Cerebellar nuclear complex (tissue), 1 donor: ENCODE measurements at regions not wholly inside any gene's neighbourhood (a gene's known extent, or its start where the extent isn't known, plus 50 kb on each side); places are given as distances from the start of the nearest gene placed in this dataset.
"Not testable (repeated sequence)": the region's sequence is repeated elsewhere in the genome, so short reads cannot be mapped to it uniquely, and the experiment has no call there.

Experiments used
- DNase-seq, 2 experiments: peaks; one replicate each; lab custom pipeline; 2025; lab: John Stamatoyannopoulos, UW

DNA sequence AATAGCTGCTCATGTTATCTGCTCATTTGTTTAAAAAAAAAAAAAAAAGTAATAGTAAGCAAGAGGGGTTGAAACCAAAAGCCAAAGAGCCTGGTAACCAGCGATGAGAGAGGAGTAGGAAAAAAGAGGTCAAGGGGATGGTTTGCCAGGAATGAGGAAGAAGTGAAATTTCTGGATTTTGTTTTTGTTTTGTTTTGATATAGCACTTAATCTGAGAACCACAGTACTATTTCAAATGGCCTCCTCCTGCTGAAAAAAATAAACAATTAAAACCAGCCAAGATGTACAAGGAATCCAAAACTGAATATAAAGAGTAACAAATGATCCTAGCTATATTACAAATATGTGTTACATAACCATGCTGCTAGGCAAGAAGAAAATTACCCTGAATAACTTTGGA, 213.1 kb downstream of the FGFR2 start:
- no peak for DNase-seq

DNA sequence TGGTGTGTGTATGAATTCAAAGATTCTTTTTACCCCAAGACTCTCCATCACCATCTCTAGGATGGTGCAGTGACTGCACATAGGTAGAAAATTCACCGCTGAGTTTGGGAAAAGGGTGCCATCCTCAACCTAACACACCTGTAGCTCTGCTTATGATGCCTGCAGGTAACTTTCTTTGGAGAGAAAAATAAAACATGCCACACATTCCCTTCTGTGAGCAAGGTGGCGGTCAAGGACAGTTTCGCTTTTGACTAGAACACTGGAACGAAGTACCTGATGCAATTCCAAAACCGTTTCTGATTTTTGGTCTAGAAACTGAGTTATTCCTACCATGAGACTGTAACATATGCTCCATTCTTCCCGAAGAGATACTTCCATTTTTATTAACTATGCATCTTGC, 205.6 kb downstream of the FGFR2 start:
- no peak for DNase-seq

DNA sequence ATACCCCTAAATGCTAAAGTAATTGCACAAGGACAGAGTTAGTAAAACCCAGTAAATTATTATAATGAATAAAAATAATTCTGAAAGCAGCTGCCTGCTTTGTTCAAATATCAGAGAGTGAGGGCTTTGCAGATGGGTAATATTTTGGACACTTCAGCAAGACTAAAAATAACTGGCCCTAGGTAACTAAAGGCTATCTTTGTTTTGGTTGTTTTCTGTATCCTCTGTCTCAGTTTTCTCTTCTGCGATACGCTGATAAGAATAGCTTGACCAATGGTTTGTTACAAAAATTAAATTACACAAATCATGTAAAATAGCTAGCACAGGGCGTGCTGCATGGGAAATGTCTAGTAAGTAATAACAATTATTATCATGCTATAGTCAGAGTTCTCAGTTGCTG, 204.7 kb downstream of the FGFR2 start:
- no peak for DNase-seq

DNA sequence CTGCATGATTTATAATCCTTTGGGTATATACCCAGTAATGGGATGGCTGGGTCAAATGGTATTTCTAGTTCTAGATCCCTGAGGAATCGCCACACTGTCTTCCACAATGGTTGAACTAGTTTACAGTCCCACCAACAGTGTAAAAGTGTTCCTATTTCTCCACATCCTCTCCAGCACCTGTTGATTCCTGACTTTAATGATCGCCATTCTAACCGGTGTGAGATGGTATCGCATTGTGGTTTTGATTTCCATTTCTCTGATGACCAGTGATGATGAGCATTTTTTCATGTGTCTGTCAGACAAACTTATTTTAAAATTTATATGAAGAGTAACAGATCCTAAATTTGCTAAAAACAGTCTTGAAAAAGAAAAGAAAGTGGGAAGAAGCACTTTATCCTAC, 197.7 kb downstream of the FGFR2 start:
- DNase-seq: not testable (repeated sequence)

DNA sequence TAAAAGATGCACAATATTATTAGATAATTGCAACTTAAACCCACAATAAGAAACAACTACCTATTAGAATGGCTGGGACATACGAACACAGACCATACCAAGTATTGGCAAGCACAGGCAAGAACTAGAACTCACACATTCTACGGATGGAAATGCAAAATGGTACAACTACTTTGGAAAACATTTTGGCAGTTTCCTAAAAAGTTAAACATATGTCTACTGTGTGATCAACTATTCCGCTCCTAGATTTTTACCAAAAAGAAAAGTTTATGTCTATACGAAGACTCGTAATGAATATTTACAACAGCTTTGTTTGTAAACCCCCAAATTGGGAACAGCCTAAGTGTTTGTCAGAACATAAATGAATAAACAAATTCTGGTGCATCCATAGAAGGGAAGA, 194.7 kb downstream of the FGFR2 start:
- no peak for DNase-seq

DNA sequence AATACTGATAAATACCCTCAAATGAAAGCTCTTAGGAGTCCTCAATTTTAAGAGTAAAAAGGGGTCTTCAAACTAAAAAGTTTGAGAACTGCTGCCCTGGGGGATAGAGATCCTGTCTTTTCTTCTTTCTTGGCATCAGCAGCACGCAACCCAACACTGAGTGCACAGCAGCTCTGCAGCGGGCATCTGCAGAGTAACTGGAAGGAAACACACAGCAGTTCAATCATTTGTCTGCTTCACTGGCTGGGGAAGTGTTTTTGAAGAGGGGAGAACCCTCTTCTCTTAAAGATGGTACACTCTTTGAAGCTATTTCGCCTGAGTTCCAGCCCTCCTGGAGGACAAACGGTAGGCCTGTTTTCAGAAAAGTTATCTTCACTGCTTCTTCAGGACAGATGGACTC, 193.6 kb downstream of the FGFR2 start:
- DNase-seq: no peak

DNA sequence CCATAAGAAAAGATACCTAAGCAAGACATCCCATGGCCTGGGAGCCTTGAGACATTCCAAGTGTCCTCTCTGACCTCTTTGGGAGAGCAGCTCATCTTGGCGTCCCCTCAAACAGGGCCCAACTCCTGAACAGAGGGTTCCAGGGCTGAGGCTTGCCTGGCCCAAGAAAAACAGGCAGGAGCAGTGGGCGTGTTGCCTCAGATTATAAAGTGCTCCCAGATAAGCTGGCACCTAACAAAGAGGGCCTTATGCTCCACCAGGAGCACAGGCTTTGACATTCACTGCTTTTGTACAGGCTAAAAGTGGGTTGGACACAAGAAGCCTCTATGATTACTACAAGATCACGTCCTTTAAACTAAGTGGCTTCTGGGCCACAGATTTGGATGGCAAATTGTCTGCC, 193.1 kb downstream of the FGFR2 start:
- DNase-seq: no peak

DNA sequence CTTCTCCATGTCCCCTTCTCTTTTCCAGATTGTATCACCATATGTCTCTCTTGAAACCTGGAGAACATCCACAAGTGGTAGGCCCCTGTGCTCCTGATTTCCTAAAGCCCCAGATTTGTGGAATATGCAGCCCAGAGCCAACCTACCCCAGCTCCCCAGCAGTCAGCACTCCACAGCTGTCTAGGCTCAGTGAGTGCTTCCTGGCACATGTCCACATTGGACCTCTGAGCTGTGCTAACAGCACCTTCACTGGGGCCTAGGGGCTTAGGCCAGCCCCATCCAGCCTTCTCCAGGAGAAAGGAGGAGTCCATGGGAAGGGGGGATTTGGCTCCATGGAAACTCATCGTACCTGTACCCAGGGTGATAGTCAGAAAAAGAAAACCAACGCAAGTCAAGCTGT, 192.7 kb downstream of the FGFR2 start:
- no peak for DNase-seq

DNA sequence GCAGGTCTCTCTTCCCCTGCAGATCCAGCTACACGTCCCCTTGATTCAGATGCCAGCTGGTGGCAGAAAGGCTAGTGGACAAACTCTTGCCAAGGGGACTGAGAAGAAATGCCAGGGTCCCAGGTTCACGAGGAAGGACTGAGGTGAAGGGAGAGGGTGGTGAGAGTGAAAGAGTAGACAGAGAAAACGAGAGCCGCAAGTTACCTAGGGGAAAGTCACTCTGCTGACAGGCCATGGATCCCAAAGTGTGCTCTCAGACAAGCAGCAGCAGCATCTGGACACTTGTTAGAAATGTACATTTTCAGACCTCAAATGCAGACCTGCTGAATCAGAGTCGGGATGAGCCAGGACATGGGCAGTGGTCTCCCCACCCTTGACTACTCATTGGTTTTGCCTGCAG, 192.3 kb downstream of the FGFR2 start:
- DNase-seq: no peak

DNA sequence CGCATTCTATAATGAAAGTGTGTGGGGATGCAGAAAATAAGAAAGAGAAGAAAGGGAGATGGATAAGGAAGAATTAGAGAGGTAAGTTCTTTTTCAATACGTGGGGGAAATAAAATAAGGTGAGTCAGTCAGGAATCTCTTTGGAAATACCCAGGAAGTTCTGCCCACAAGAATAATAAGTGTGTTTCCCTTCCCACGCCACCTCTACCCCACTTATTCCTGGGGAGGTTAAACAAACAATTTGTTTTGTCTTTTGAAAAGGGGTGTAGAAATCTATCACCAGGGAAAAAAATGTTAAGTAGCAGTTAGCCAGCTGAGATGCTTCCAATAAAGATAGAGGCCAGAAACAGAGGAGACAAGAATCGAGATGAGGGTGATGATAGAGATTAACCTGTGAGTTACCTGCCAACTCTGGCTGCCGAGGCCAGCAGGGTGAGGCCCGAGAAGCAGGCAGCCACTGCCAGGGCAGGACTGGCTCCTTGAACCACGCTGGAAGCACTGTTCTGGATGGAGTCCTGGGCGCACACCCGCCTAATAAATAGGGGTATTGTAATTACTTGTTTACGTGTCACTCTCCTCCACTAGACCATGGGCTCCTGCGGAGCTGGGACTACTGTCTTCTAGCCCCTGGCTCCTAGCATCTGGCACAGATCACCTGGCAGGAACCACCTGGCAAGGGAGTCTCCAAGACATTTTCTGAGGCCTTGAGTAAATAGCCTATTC, 191.3 kb downstream of the FGFR2 start:
- DNase-seq: no peak

DNA sequence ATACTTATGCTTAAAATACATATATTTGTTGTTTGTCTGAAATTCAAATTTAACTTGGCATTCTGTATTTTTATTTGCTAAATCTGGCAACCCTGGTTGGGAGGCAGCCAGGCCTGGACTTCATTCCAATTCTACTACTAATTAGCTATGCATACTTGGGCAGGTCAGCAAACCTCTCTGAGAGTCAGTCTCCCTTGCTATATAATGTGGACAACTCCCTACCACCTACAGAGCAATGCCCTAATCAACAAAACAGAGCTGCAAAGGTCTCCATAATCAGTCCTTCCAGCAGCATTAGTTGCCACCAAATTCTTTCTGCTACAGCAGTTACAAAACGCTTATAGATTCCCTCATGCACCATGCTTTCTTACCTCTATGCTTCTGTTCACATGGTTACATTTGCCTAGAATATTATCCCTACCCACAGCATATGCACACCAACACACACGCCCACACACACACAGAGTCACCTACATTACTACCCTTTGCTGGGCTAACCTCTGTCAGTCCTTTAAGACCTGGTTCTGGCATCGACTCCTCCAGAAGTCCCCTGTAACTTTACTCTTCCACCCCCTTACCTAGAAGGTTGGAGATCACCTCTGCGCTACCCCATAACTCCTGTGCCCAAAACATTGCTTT, 188.7 kb downstream of the FGFR2 start:
- no peak for DNase-seq

DNA sequence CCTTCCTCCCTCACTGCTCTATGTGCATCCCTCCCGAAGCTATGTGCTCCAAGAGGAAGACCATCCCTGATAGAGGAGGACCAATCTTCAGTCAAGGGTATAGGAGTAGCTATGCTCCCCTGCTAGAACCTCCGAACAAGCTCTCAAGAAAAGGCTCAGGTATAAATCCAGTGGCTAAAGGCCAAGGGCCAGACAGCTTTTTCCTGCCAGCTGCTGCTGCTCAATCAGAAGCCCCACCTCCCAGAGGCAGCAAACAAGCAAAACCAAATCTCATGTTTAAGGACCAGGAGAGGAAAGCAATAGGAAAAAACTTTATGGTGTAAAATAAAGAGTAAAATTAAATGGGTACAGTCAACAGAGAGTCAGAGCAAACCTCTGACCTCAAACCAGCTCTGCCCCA, 187.2 kb downstream of the FGFR2 start:
- no peak for DNase-seq

DNA sequence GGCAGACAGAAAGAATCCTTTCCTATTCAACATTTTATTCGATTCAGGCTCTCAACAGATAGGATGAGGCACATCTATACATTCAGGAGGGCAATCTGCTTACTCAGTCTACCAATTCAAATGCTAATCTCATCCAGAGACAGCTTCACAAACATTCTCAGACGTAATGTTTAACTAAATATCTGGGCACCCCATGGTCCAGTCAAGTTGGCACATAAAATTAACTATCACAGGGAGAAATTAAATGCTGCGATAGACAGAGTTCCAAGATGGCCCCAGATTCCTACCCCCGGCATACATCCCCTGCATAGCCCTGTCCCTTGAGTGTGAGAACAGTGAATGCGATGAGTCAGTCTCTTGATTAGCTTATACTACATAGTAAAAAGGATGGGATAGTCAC, 184.3 kb downstream of the FGFR2 start:
- DNase-seq: no peak

DNA sequence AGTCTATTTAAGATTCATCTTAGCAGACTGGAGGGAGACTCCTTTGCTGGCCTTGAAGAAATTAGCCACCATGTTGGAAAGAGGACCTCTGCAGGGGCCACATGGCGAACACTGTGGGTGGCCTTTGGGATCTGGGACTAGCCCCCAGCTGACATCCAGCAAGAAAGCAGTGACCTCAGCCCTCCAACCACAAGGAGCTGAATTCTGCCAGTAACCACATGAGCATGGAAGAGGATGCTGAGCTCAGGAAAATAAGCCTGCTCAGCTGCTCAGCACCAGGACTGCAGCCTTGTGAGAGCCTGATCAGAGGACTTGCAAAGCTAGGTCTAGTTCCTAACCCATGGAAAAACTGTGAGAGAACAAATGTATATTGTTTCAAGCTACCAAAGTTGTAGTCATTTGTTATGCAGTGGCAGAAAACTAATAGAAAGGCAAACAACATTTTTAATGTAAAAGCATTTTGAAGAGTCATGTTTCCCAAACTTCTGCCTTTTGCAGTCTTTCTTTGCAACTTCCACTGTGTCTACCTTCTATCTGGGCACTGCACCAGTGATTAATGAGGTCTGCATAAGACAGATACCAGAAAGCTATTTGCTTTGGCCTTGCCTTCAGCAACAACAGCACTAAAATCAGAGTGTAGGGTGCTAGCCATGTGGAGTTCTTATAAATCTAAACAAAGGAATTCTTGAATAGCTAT, 183.7 kb downstream of the FGFR2 start:
- DNase-seq: no peak

DNA sequence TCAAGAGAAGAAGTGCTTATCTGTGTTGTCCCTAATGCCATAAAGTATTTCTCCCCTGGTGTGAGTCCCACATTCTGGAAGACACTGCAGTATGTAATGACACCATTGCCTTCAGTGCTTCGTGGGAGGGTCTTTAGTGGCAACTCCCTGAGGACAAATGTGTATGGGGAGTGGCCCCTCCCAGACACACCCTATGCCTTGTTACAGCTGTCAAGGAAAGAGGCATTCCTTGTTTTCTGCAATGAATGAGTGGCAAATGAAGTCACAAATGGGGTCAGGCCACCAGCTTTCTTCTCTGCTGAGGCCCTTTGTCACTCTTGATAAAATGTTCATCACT, 183.2 kb downstream of the FGFR2 start:
- DNase-seq: no peak

DNA sequence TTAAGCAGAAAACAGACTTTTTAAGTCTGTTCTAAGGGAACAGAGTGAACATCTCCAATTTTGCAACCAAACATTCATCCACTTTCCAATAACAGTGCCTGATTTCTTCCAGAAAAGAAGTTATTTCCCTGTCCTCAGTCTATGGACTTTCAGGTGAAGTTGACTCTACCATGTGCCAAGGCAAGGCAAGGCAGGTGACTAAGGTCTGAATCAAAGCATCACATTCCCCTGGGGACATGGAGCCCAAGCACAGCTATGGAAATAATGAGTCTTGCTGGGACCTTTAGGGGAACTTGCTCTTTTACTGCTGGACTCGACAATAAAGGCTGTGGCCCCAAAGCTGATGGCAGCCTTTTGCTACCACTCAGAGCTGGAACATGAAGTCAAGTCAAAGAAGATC, 182.2 kb downstream of the FGFR2 start:
- no peak for DNase-seq

DNA sequence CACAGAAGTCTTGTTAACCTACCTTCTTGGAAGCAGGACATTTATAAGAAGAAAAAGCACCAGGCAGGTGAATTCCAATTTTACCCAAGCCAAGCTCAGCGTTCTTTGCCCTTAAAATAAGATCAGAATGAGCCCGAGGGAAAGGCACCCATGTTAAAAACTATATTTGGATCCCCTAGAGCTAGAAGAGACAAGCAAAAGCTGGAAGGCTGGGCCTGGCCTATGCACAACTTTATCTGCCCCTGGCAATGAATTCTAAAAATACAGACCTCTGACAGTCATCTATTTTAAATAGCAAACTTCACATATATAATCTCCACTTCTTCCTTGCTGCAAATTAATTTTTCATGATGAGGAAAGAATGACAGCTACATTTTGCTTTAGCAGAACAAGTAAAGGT, 180.9 kb downstream of the FGFR2 start:
- no peak for DNase-seq

DNA sequence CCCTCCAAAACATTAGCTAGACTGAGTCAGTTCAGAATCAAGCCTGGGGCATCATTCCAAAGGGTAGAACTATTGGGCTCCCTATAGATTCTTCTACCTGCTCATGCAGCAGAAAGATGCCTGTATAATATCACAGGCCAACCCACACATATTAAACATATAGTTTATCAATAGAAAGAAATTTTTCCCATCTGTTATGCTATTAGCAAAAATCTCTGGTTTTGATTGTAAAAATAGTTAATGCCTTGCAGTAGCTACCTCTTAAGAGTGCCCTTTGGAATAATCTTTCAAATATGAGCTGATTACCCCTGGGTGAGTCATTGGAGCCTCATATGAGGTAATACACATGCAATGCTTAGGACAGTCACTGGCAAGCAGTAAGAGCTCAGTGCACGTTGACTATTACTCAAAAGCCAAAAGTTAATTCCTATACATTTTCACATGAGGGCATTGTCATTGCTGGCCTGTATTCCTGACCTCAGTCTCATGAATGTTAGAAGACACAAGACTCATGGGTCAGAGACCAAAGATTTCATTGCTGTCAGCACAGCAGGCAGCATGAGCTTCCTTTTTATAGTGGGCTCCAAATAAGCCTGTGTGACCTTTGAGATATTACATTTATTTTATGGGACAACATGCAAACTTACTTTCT, 180.0 kb downstream of the FGFR2 start:
- DNase-seq: no peak

DNA sequence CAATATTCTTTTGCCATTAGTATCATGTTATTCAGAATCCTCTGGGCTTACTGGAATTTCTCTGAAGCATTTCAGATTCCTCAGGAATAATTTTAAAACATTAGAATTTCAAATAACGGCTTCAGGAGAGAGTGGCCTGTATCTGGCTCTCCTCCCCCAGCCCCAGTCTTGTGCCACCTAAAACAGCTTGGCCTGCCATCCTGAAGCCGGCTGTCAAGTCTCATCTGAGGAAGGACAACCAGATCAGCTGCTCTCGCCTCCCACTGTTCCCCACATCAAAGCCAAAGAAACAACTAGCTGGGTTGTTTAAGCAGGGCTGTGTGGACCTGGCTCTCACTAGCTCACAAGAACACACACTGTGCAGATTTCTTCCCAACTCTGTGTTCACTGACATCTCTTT, 178.2 kb downstream of the FGFR2 start:
- DNase-seq: no peak

DNA sequence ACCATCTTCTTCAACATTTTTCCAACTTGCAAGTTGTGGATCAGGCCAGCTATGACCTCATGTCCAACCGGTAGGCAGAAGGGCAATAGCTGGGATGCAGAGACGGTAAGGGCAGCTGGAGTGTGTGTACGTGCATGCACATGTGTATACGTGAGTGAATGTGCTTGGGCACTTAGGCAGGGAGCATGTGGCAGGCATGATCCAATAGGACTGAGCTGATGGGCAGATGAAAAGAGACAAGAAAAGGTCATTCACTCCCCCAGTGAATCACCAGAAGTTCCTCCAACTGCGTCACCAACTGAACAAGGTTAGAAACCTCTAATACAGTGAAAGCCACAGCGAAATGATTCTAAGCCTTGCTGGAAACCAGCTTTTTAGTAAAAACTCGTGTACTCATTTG, 176.1 kb downstream of the FGFR2 start:
- no peak for DNase-seq

DNA sequence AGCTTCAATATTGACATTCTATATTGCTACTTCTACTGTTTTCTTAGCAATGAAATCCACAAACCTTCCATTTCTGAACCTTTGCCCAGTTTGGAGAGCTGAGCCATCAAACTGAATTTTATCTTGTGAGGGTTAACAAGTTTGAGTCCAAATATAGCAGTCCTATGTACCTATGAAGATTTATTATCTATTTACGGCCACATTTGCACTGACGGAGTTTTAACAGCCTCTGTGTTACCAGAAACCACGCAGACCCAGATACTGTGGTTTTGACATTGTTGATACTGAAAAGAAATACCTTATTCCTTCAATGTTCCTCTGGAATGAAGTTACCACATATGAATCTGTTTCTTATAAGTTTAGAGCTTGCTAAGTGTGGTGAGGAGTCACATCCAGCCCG, 172.6 kb downstream of the FGFR2 start:
- no peak for DNase-seq

DNA sequence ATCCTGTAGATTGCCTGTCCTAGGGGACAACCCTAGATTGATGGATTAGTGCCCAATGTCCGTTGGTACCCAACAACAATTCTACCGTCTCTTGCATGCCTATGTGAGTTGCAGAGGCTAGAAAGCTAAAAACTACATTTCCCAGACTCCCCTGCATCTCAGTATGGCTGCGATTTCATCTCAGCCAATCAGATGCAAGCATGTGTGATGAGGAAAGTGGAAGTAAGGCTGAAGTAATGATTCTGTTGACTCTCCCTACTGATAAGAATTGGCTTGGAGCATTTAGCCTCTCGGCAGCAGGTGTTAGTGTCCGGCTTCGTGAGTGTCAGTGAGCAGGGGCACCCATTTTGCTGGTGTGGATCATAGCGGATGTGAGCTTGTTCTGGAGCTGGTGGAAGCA, 171.9 kb downstream of the FGFR2 start:
- DNase-seq: no peak
